K562 (cell line): ENCODE measurements at regions not wholly inside any gene's neighbourhood (a gene's known extent, or its start where the extent isn't known, plus 50 kb on each side); places are given as distances from the start of the nearest gene placed in this dataset.
A peak's percentile ranks its signal among the peaks of the same experiment; 100 is the strongest.

Experiments
- ATAC-seq: fragments of 200-7000 bp; cut with Tn5 transposase; 3 replicates; pipeline ENCODE4 v1.9.1; 2020; ENCODE audit warnings: moderate library complexity
- BruUV-seq: library from RNA; stranded (reverse); fragments of 400-500 nt; replicated peaks from 2 replicates; lab custom pipeline; 2021; lab: Mats Ljungman, UMichigan
- CTCF ChIA-PET: fragments of 300-600 bp; formaldehyde crosslinking; extraction: SDS; loops from one replicate; lab custom pipeline; 2021; ENCODE audit warnings: low intra/inter-chr PET ratio; lab: Yijun Ruan, JAX
- POLR2A ChIA-PET: fragments of 300-600, 350-650 bp; sonication (Branson Sonifier 250); formaldehyde crosslinking; extraction: SDS; loops from one replicate; lab custom pipeline; 2021; ENCODE audit warnings: antibody characterized with exemption, inconsistent platforms; lab: Yijun Ruan, JAX
- DNase-seq, 4 experiments: peaks; one replicate each; pipeline versions ENCODE4 v3.0.0 to v3.0.0-alpha.2; 2011 to 2018; ENCODE audit warnings: low spot score in 3 of 4, mixed read lengths in 3 of 4; ENCODE audit errors: extremely low read depth in 1 of 4
- FAIRE-seq: peaks from 2 replicates; lab custom pipeline; 2011; peaks lifted over from hg19 to GRCh38; lab: Jason Lieb, UNC
- H2AFZ ChIP-seq: 2 replicates; pipeline ENCODE4 v1.6.0; 2011; ENCODE audit warnings: low read depth, low read length, control low read depth, inconsistent platforms
- H3K27ac ChIP-seq: fragments of 200-600 bp; 3 replicates; pipeline ENCODE4 v1.8.0; 2011; ENCODE audit warnings: low read depth, mild to moderate bottlenecking, control low read depth, inconsistent platforms, low read length, moderate library complexity, mixed read lengths; ENCODE audit errors: extremely low read depth
- H3K27me3 ChIP-seq, 2 experiments: fragments of 300-600 bp in 1 of 2; 2 replicates in 1 of 2; 3 replicates in 1 of 2; pipeline versions ENCODE4 v1.6.0 to v1.8.0; 2011; ENCODE audit warnings: inconsistent platforms in 2 of 2, low read length in 2 of 2, mild to moderate bottlenecking in 1 of 2, mixed read lengths in 1 of 2, moderate library complexity in 1 of 2; ENCODE audit not compliant: control insufficient read depth in 2 of 2, insufficient read depth in 2 of 2
- H3K36me3 ChIP-seq: fragments of 300-600 bp; 3 replicates; pipeline ENCODE4 v1.8.0; 2011; ENCODE audit warnings: mild to moderate bottlenecking, low read length, inconsistent platforms; ENCODE audit not compliant: control insufficient read depth, insufficient read depth
- H3K4me1 ChIP-seq, 2 experiments: fragments of 200-600 bp in 1 of 2; replicated peaks in 1 of 2; 2 replicates in 1 of 2; 3 replicates in 1 of 2; pipeline versions ENCODE4 v1.5.1 to v1.8.0; 2011; ENCODE audit warnings: inconsistent platforms in 2 of 2, low read length in 2 of 2, mild to moderate bottlenecking in 1 of 2, mixed read lengths in 1 of 2, moderate library complexity in 1 of 2; ENCODE audit not compliant: control insufficient read depth in 2 of 2, insufficient read depth in 2 of 2
- H3K4me2 ChIP-seq: 2 replicates; pipeline ENCODE4 v1.6.1; 2011; ENCODE audit warnings: low read length, control low read depth, inconsistent platforms, mixed read lengths; ENCODE audit not compliant: insufficient read depth
- H3K4me3 ChIP-seq: fragments of 200-600 bp; sonication (generic), shearing (Covaris generic); 2 replicates; pipeline ENCODE4 v1.5.1; 2016; ENCODE audit warnings: control low read depth, inconsistent platforms
- H3K79me2 ChIP-seq: fragments of 200-600 bp; 3 replicates; pipeline ENCODE4 v1.8.0; 2011; ENCODE audit warnings: low read length, inconsistent platforms; ENCODE audit not compliant: control insufficient read depth, insufficient read depth
- H3K9ac ChIP-seq, 2 experiments: 2 replicates each; pipeline versions ENCODE4 v1.6.0 to v1.6.1; 2011; ENCODE audit warnings: low read depth in 2 of 2, low read length in 2 of 2, control low read depth in 1 of 2, inconsistent platforms in 1 of 2, mild to moderate bottlenecking in 1 of 2, mixed read lengths in 1 of 2; ENCODE audit not compliant: insufficient read depth in 1 of 2
- H3K9me1 ChIP-seq: one replicate; pipeline ENCODE4 v1.6.0; 2011; ENCODE audit warnings: inconsistent platforms, mild to moderate bottlenecking, low read length, moderate library complexity; ENCODE audit not compliant: control insufficient read depth, insufficient read depth
- H3K9me3 ChIP-seq: replicated peaks from 2 replicates; pipeline ENCODE4 v1.5.1; 2011; ENCODE audit warnings: low read depth, low read length, inconsistent platforms; ENCODE audit not compliant: control insufficient read depth, insufficient read depth
- H4K20me1 ChIP-seq: replicated peaks from 2 replicates; pipeline ENCODE4 v1.6.1; 2011; ENCODE audit warnings: low read length, inconsistent platforms, mixed read lengths; ENCODE audit not compliant: control insufficient read depth, insufficient read depth
- ATF3 ChIP-seq, 2 experiments: fragments of 450-650 bp in 1 of 2; sonication (generic) in 1 of 2; formaldehyde crosslinking in 1 of 2; IDR thresholded peaks in 1 of 2; conservative IDR thresholded peaks in 1 of 2; 2 replicates each; pipeline versions ENCODE4 v1.6.1 to v1.8.1; 2016 to 2023; ENCODE audit warnings: mild to moderate bottlenecking in 2 of 2, moderate library complexity in 2 of 2, inconsistent platforms in 1 of 2, missing genetic modification reagents in 1 of 2
- CBFA2T3 ChIP-seq: fragments of 450-650 bp; IDR thresholded peaks from 2 replicates; pipeline ENCODE4 v1.6.1; 2017
- CBX5 ChIP-seq: IDR thresholded peaks from 2 replicates; pipeline ENCODE4 v1.6.1; 2014; ENCODE audit warnings: low read depth, borderline replicate concordance
- CEBPB ChIP-seq: fragments of 450-650 bp; IDR thresholded peaks from 2 replicates; pipeline ENCODE4 v1.6.1; 2016; ENCODE audit warnings: missing genetic modification characterization, missing compliant biosample characterization
- CEBPG ChIP-seq, 3 experiments: fragments of 200-800 bp in 1 of 3; sonication (Bioruptor generic) in 1 of 3; sonication (generic) in 1 of 3; formaldehyde crosslinking in 1 of 3; IDR thresholded peaks in 2 of 3; conservative IDR thresholded peaks in 1 of 3; 2 replicates each; pipeline versions ENCODE4 v1.6.1 to v1.8.0; 2016 to 2022; ENCODE audit warnings: missing compliant biosample characterization in 2 of 3, missing genetic modification characterization in 2 of 3, mild to moderate bottlenecking in 1 of 3, missing genetic modification reagents in 1 of 3
- HDAC2 ChIP-seq: fragments of 450-650 bp; IDR thresholded peaks from 2 replicates; pipeline ENCODE4 v1.6.1; 2016; ENCODE audit warnings: mild to moderate bottlenecking
- LEF1 ChIP-seq: fragments of 450-650 bp; IDR thresholded peaks from 2 replicates; pipeline ENCODE4 v1.6.1; 2016; ENCODE audit warnings: mild to moderate bottlenecking
- NELFE ChIP-seq: IDR thresholded peaks from 2 replicates; pipeline ENCODE4 v1.6.1; 2011; ENCODE audit warnings: mild to moderate bottlenecking; ENCODE audit not compliant: insufficient read depth, insufficient read length
- PHB2 ChIP-seq: fragments of 450-650 bp; IDR thresholded peaks from 2 replicates; pipeline ENCODE4 v1.6.1; 2017; ENCODE audit warnings: low read depth
- POLR2A ChIP-seq: fragments of 450-650 bp; conservative IDR thresholded peaks from 2 replicates; pipeline ENCODE4 v1.6.1; 2016
- PPARD ChIP-seq: fragments of 250-450 bp; sonication (Bioruptor Pico); IDR thresholded peaks from 2 replicates; pipeline ENCODE4 v1.8.0; 2022; ENCODE audit warnings: inconsistent platforms, mild to moderate bottlenecking, moderate library complexity
- RBM22 ChIP-seq: fragments of 200-400 bp; formaldehyde crosslinking; IDR thresholded peaks from 2 replicates; pipeline ENCODE4 v1.6.1; 2018; ENCODE audit warnings: low read length, low read depth; ENCODE audit not compliant: poor library complexity, severe bottlenecking
- SRSF1 ChIP-seq: fragments of 200-400 bp; formaldehyde crosslinking; IDR thresholded peaks from 2 replicates; pipeline ENCODE4 v1.6.1; 2017; ENCODE audit warnings: mild to moderate bottlenecking, low read depth, low read length, moderate library complexity
- TBP ChIP-seq: optimal IDR thresholded peaks from 2 replicates; pipeline ENCODE3; 2011; ENCODE audit warnings: low read depth, low read length, improper control_type of control experiment
- ZKSCAN8 ChIP-seq: fragments of 200-800 bp; sonication (Bioruptor generic); IDR thresholded peaks from 2 replicates; pipeline ENCODE4 v1.6.1; 2016; ENCODE audit warnings: missing genetic modification characterization, missing compliant biosample characterization
- ZNF668 ChIP-seq: fragments of 250-450 bp; sonication (Bioruptor Pico); IDR thresholded peaks from 2 replicates; pipeline ENCODE4 v1.8.0; 2022; ENCODE audit warnings: mild to moderate bottlenecking, inconsistent platforms
- WGBS: fragments of 100-300 bp; shearing (Covaris generic); methylation state at CpG from one replicate; pipeline ENCODE4 v1.1.6; 2016; ENCODE audit warnings: low coverage, mixed read lengths; ENCODE audit not compliant: insufficient coverage; ENCODE audit errors: missing lambda C conversion rate; 5-methylcytosine and 5-hydroxymethylcytosine counted together
- in situ Hi-C: fragments of 300-500 bp; cut with MboI; formaldehyde crosslinking; loops from 4 replicates; pipeline ENCODE4 v1.15.0; 2018; ENCODE audit warnings: inconsistent platforms, mixed read lengths
- intact Hi-C: fragments of 100-400 bp; cut with micrococcal nuclease; formaldehyde crosslinking; loops from 2 replicates; pipeline ENCODE4 v1.14.2; 2022
- TF ChIP-seq, protein P1 (sequence below), 3 experiments: IDR thresholded peaks in 2 of 3; conservative IDR thresholded peaks in 1 of 3; 2 replicates each; pipeline ENCODE4 v1.5.1; 2011 to 2012; ENCODE audit warnings: low read length in 3 of 3, mild to moderate bottlenecking in 3 of 3, control low read depth in 2 of 3, improper control_type of control experiment in 1 of 3, inconsistent platforms in 1 of 3, low read depth in 1 of 3, mixed read lengths in 1 of 3, moderate library complexity in 1 of 3; ENCODE audit not compliant: insufficient read depth in 2 of 3
- TF ChIP-seq, protein P2 (sequence below): sonication (generic); formaldehyde crosslinking; IDR thresholded peaks from 2 replicates; pipeline ENCODE4 v1.8.1; 2023; ENCODE audit warnings: mild to moderate bottlenecking, missing genetic modification reagents

DNA sequence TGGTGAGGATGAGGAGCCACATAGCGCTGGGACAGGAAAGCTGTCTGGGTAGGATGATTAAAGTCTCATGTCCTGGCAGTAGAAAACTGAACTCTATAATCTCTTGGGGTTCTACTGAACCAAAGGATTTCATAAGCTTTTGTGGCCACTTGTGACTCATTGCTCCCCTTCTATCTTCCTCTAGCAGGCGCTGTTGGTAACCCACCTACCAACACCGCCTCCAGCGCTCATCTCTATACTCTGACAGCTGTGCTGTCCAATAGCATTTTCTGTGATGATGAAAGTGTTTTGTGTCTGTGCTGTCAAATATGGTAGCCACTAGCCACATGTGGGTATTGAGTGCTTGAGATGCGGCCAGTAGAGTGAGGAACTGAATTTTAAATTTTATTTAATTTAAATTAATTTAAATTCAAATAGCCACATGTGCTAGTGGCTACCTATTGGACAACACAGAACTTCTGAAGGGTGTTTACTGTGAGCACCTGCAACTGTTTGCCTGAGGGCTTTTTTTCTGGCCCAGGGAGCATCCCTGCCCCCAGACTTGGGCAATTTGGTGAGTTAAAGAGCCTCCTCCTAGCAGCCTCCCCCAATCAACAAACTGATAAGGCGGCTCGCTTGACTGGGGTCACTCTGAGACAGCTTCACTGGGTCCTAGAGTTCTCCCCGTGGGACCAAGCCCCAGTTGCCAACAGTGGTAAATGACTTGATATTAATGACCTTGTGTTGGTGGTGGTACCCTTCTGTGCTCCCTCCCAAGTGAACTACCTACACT, 169.2 kb upstream of the ATP6AP2 start:
- DNase-seq (peak; percentile 42 to 60 (median 54)), ATAC-seq (peak; percentile 98), FAIRE-seq (peak; percentile 37)
- POLR2A ChIA-PET: interaction anchor here (0.6 kb wide), 1 partner anchor 900 kb away, joined by 4 read pairs; no protein-coding TSS in a partner anchor
- Histone ChIP-seq H2AFZ (peak overlapping the region; percentile 61; the same call in 1 of the 2 replicates), H3K4me2 (no peak overlapping the region), H3K36me3 (no peaks in the 10 kb centered on the region), H3K9me1 (no peaks in the 10 kb centered on the region), H3K9me3 (no peaks in the 10 kb centered on the region), H3K4me1 (peaks cover 0 to 12% of the 10 kb centered on the region in 2 experiments; a peak in 2 of 5 replicates), H3K27me3 (no peaks in the 10 kb centered on the region), H4K20me1 (no peaks in the 10 kb centered on the region), H3K79me2 (no peaks in the 10 kb centered on the region), H3K27ac (no peak overlapping the region), H3K9ac (no peak overlapping the region), H3K4me3 (no peak overlapping the region)
- CTCF ChIA-PET: no interaction called here
- no TSS peak for BruUV-seq
- 9% methylated on average over 7 of the region's 8 CpGs for WGBS
- intact Hi-C loops: loop anchor here (2.0 kb wide), 1 partner anchor 57 kb away; no protein-coding TSS in a partner anchor
- in situ Hi-C loops: no loop called here
- peak; percentile 70 for TF ChIP-seq ATF3 (IDR thresholded peaks at IDR 0.05)
- no peak for TF ChIP-seq ATF3 (CRISPR knock-in tag; conservative IDR thresholded peaks at IDR 0.05)
- TF ChIP-seq RBM22: no peak
- TF ChIP-seq SRSF1: no peak
- no peak for TF ChIP-seq POLR2A
- TF ChIP-seq CEBPB (tag): peak; percentile 51
- TF ChIP-seq LEF1: no peak
- no peak for TF ChIP-seq ZNF668 (CRISPR knock-in tag)
- 0 out of 2 replicates have a peak, but pooled peaks have one; percentile 41 for TF ChIP-seq ZKSCAN8 (CRISPR knock-in tag)
- TF ChIP-seq, protein P1, sequence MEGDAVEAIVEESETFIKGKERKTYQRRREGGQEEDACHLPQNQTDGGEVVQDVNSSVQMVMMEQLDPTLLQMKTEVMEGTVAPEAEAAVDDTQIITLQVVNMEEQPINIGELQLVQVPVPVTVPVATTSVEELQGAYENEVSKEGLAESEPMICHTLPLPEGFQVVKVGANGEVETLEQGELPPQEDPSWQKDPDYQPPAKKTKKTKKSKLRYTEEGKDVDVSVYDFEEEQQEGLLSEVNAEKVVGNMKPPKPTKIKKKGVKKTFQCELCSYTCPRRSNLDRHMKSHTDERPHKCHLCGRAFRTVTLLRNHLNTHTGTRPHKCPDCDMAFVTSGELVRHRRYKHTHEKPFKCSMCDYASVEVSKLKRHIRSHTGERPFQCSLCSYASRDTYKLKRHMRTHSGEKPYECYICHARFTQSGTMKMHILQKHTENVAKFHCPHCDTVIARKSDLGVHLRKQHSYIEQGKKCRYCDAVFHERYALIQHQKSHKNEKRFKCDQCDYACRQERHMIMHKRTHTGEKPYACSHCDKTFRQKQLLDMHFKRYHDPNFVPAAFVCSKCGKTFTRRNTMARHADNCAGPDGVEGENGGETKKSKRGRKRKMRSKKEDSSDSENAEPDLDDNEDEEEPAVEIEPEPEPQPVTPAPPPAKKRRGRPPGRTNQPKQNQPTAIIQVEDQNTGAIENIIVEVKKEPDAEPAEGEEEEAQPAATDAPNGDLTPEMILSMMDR (IDR thresholded peaks at IDR 0.05 in 2 of 3, conservative IDR thresholded peaks at IDR 0.05 in 1 of 3; ENCODE audit: insufficient read depth in 2 of 3, low read depth in 1 of 3, low read length in 3 of 3): peak; percentile 72 to 97 (median 77)
- TF ChIP-seq PPARD (CRISPR knock-in tag): no peak
- TF ChIP-seq, protein P2, sequence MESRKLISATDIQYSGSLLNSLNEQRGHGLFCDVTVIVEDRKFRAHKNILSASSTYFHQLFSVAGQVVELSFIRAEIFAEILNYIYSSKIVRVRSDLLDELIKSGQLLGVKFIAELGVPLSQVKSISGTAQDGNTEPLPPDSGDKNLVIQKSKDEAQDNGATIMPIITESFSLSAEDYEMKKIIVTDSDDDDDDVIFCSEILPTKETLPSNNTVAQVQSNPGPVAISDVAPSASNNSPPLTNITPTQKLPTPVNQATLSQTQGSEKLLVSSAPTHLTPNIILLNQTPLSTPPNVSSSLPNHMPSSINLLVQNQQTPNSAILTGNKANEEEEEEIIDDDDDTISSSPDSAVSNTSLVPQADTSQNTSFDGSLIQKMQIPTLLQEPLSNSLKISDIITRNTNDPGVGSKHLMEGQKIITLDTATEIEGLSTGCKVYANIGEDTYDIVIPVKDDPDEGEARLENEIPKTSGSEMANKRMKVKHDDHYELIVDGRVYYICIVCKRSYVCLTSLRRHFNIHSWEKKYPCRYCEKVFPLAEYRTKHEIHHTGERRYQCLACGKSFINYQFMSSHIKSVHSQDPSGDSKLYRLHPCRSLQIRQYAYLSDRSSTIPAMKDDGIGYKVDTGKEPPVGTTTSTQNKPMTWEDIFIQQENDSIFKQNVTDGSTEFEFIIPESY (CRISPR knock-in tag): peak; percentile 57; the same call in 1 of the 2 replicates
- TF ChIP-seq CEBPG (CRISPR knock-in tag; IDR thresholded peaks at IDR 0.05): no peak
- peak; percentile 9 to 65; a peak in 1 of 4 replicates for TF ChIP-seq CEBPG (tag; conservative IDR thresholded peaks at IDR 0.05 in 1 of 2, IDR thresholded peaks at IDR 0.05 in 1 of 2)
- TF ChIP-seq TBP: no peak
- TF ChIP-seq PHB2: no peak
- TF ChIP-seq NELFE: no peak
- TF ChIP-seq HDAC2: no peak
- TF ChIP-seq CBX5: no peak
- peak; percentile 24 for TF ChIP-seq CBFA2T3
